A549 (cell line): ENCODE measurements at regions not wholly inside any gene's neighbourhood (a gene's known extent, or its start where the extent isn't known, plus 50 kb on each side); places are given as distances from the start of the nearest gene placed in this dataset.

Experiments used
- CHD2 ChIP-seq: fragments of 150-350 bp; IDR thresholded peaks from 2 replicates; pipeline ENCODE4 v1.6.1; 2014; ENCODE audit warnings: low read length; ENCODE audit not compliant: partially characterized antibody
- EP300 ChIP-seq, 2 experiments: fragments of >200 bp; sonication (Bioruptor Twin); formaldehyde crosslinking; IDR thresholded peaks; 2 replicates in 1 of 2; 3 replicates in 1 of 2; pipeline ENCODE4 v1.6.1; 2016 to 2017
- POLR2A ChIP-seq: IDR thresholded peaks from 2 replicates; pipeline ENCODE4 v1.6.1; 2012; ENCODE audit warnings: mild to moderate bottlenecking, low read length
- RAD21 ChIP-seq, 2 experiments: fragments of >200 bp in 1 of 2; sonication (Bioruptor Twin) in 1 of 2; formaldehyde crosslinking in 1 of 2; IDR thresholded peaks in 1 of 2; conservative IDR thresholded peaks in 1 of 2; 2 replicates in 1 of 2; 3 replicates in 1 of 2; pipeline ENCODE4 v1.6.1; 2012 to 2018; ENCODE audit warnings: inconsistent platforms in 1 of 2
- TF ChIP-seq, protein P1 (sequence below): fragments of 450-650 bp; IDR thresholded peaks from 2 replicates; pipeline ENCODE4 v1.6.1; 2014; ENCODE audit warnings: antibody characterized with exemption

DNA sequence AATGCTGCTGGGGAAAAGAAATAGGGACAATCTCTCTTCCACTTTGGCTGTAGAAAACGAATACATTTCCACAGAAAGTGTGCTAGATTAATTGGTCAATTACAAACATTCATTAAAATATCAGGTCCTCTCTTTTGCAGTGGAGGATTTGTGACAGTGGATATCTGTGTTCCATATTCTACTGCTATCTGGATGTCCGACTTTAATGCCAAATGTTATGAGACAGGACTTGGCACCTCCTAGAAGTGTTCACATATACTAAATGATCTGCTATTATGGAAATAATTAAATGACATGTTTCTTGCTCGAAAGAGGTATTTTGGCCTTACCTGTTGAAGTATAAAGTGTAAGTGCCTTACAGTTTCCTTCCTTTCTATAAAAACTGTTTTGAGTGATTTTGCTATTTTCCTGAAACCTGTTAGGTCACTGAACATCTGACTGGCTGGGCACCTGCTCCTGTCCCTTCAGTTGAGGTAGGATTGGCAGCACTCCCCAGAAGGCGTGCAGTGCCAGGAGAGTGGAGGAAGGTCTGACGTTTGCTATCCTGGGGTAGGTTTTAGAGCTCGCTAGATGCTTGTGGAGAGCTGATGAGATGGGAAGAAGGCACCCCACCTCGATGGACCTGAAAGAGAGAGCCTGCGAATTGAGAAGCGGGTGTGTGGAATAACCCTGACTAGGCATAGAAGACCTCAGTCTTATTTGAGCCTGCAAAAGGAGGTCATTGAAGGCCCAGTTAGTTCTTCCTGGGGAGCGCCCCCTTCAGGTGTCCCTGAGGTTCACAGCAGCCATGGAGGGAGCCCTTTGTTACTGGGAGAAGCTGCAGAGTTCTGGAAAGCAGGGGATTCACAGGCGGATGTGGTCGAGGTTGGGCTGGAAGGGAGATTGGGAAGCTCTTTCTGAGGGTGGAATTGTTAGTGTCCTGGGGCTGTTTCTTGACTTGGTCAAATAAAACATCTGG lies 159.4 kb upstream of the ZNF267 start:
- TF ChIP-seq POLR2A = no peak
- TF ChIP-seq, protein P1, sequence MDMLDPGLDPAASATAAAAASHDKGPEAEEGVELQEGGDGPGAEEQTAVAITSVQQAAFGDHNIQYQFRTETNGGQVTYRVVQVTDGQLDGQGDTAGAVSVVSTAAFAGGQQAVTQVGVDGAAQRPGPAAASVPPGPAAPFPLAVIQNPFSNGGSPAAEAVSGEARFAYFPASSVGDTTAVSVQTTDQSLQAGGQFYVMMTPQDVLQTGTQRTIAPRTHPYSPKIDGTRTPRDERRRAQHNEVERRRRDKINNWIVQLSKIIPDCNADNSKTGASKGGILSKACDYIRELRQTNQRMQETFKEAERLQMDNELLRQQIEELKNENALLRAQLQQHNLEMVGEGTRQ = no peak
- TF ChIP-seq EP300 (IDR thresholded peaks at IDR 0.05) = no peak
- TF ChIP-seq CHD2 = no peak
- TF ChIP-seq RAD21 (conservative IDR thresholded peaks at IDR 0.05 in 1 of 2, IDR thresholded peaks at IDR 0.05 in 1 of 2) = no peak
